PFSK-1 (cell line): ENCODE measurements at regions not wholly inside any gene's neighbourhood (a gene's known extent, or its start where the extent isn't known, plus 50 kb on each side); places are given as distances from the start of the nearest gene placed in this dataset.

Source experiments
- POLR2AphosphoS5 ChIP-seq: IDR thresholded peaks from 2 replicates; pipeline ENCODE4 v1.6.1; 2012; ENCODE audit warnings: low read depth, mild to moderate bottlenecking, control low read depth, low read length, moderate library complexity
- SIN3A ChIP-seq: IDR thresholded peaks from 2 replicates; pipeline ENCODE4 v1.6.1; 2012; ENCODE audit warnings: mild to moderate bottlenecking, low read length, moderate library complexity, borderline replicate concordance; ENCODE audit not compliant: insufficient read depth
- TF ChIP-seq, protein P1 (sequence below), 2 experiments: IDR thresholded peaks; 2 replicates each; pipeline versions ENCODE4 v1.6.1 to v1.8.0; 2011 to 2012; ENCODE audit warnings: low read depth in 2 of 2, low read length in 2 of 2, control low read depth in 1 of 2, inconsistent platforms in 1 of 2, mild to moderate bottlenecking in 1 of 2, moderate library complexity in 1 of 2; ENCODE audit not compliant: insufficient read depth in 1 of 2

DNA sequence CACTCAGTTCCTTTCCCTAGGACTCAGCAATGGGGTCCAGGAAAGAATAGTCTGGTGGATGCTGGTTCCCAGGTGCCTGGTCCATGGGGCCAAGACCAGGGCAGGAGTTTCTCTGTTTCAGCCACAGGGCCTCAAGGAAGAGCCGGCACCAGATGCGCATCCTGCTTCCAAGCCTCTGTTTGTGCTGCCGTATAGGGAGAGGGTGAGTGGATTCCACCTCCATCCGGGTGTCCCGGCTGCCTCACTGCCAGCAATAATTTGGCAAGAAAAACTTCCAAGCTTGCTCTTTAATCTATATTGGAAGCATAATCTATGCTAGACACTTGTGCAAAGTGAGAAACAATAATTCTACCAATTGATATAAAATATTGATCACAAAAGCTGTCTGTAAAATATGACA is 261.2 kb upstream of the HS6ST1 start:
- TF ChIP-seq POLR2AphosphoS5 = no peak
- TF ChIP-seq, protein P1, sequence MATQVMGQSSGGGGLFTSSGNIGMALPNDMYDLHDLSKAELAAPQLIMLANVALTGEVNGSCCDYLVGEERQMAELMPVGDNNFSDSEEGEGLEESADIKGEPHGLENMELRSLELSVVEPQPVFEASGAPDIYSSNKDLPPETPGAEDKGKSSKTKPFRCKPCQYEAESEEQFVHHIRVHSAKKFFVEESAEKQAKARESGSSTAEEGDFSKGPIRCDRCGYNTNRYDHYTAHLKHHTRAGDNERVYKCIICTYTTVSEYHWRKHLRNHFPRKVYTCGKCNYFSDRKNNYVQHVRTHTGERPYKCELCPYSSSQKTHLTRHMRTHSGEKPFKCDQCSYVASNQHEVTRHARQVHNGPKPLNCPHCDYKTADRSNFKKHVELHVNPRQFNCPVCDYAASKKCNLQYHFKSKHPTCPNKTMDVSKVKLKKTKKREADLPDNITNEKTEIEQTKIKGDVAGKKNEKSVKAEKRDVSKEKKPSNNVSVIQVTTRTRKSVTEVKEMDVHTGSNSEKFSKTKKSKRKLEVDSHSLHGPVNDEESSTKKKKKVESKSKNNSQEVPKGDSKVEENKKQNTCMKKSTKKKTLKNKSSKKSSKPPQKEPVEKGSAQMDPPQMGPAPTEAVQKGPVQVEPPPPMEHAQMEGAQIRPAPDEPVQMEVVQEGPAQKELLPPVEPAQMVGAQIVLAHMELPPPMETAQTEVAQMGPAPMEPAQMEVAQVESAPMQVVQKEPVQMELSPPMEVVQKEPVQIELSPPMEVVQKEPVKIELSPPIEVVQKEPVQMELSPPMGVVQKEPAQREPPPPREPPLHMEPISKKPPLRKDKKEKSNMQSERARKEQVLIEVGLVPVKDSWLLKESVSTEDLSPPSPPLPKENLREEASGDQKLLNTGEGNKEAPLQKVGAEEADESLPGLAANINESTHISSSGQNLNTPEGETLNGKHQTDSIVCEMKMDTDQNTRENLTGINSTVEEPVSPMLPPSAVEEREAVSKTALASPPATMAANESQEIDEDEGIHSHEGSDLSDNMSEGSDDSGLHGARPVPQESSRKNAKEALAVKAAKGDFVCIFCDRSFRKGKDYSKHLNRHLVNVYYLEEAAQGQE (IDR thresholded peaks at IDR 0.05; ENCODE audit: insufficient read depth in 1 of 2, low read depth in 2 of 2, low read length in 2 of 2) = no peak
- no peak for TF ChIP-seq SIN3A
